ENCODE measurements at regions not wholly inside any gene's neighbourhood (a gene's known extent, or its start where the extent isn't known, plus 50 kb on each side); places are given as distances from the start of the nearest gene placed in this dataset.

DNA sequence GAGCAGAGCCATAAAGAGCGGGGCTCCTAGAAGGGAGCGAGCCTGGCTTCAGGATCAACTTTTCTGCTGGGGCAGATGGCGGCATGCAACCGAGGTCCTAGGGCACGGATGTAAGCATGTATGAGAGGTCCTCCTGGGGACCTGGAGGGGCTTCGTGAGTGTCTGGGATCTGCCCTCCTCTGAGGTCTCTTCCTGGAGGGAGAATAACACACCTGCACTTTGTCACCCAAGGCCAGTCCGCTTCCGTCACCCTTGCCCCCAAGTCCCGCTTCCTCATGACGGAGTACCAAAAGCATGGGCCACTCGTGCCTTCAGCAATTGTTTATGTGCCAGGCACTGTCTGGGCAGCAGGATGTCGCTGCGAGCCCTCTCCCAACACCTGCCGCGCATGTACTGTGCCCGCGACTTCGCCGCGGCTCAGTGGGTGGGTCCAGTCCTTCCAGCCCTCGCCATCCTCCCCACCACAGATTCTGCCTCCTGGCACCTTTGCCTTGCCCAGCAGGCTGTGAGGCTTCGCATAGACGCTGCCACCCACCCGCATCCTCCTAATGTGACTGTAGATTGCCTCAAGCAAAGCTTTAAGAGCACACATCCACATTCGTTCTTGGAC is 60.0 kb upstream of the TMPRSS2 start:
- TF ChIP-seq MXI1 (IDR thresholded peaks at IDR 0.05; ENCODE audit: low read depth, low read length) (no peak), CTCF (IDR thresholded peaks at IDR 0.05) (no peak)

All from SK-N-SH (cell line).